NCI-H2196 treated with DMSO at 0.1 percent for 48 hours (cell line): ENCODE measurements at regions not wholly inside any gene's neighbourhood (a gene's known extent, or its start where the extent isn't known, plus 50 kb on each side); places are given as distances from the start of the nearest gene placed in this dataset.

Experiments used
- DNase-seq: peaks from one replicate; lab custom pipeline; 2025; ENCODE audit not compliant: unreplicated experiment; lab: John Stamatoyannopoulos, UW

GRCh38 chr1:79431340-79431739 lies 424.8 kb upstream of the ADGRL4 start:
- DNase-seq, result no peak

- DNase-seq, result no peak
Observed at GRCh38 chr1:79430437-79430836, 423.9 kb upstream of the ADGRL4 start.

- DNase-seq, result no peak
Observed at GRCh38 chr1:79422726-79423125, 416.2 kb upstream of the ADGRL4 start.

- DNase-seq, result no peak
Observed at GRCh38 chr1:79398501-79398900, 392.0 kb upstream of the ADGRL4 start.

- DNase-seq, result no peak
Observed at GRCh38 chr1:79396901-79397300, 390.4 kb upstream of the ADGRL4 start.

GRCh38 chr1:79388694-79389361 lies 382.3 kb upstream of the ADGRL4 start:
- no peak for DNase-seq

GRCh38 chr1:79386730-79387129 lies 380.2 kb upstream of the ADGRL4 start:
- DNase-seq, result no peak

GRCh38 chr1:79380078-79380477 lies 373.5 kb upstream of the ADGRL4 start:
- no peak for DNase-seq

- no peak for DNase-seq
Observed at GRCh38 chr1:79376106-79376505, 369.6 kb upstream of the ADGRL4 start.

GRCh38 chr1:79375352-79375751 lies 368.8 kb upstream of the ADGRL4 start:
- no peak for DNase-seq

GRCh38 chr1:79374397-79374796 lies 367.9 kb upstream of the ADGRL4 start:
- no peak for DNase-seq

GRCh38 chr1:79373481-79374125 lies 367.1 kb upstream of the ADGRL4 start:
- DNase-seq, result no peak

- no peak for DNase-seq
Observed at GRCh38 chr1:79371802-79372201, 365.3 kb upstream of the ADGRL4 start.

GRCh38 chr1:79369091-79369490 lies 362.6 kb upstream of the ADGRL4 start:
- no peak for DNase-seq

- DNase-seq, result no peak
Observed at GRCh38 chr1:79364896-79365295, 358.4 kb upstream of the ADGRL4 start.

- DNase-seq, result no peak
Observed at GRCh38 chr1:79363430-79363829, 356.9 kb upstream of the ADGRL4 start.

- no peak for DNase-seq
Observed at GRCh38 chr1:79362470-79362869, 355.9 kb upstream of the ADGRL4 start.

GRCh38 chr1:79355090-79355489 lies 348.6 kb upstream of the ADGRL4 start:
- no peak for DNase-seq

- no peak for DNase-seq
Observed at GRCh38 chr1:79353224-79353623, 346.7 kb upstream of the ADGRL4 start.

GRCh38 chr1:79326875-79327274 lies 320.3 kb upstream of the ADGRL4 start:
- no peak for DNase-seq

- DNase-seq, result no peak
Observed at GRCh38 chr1:79325705-79326104, 319.2 kb upstream of the ADGRL4 start.

GRCh38 chr1:79325126-79325525 lies 318.6 kb upstream of the ADGRL4 start:
- DNase-seq, result no peak
